NT2/D1 (cell line): ENCODE measurements at regions not wholly inside any gene's neighbourhood (a gene's known extent, or its start where the extent isn't known, plus 50 kb on each side); places are given as distances from the start of the nearest gene placed in this dataset.

Experiments used
- SUZ12 ChIP-seq: IDR thresholded peaks from 2 replicates; pipeline ENCODE4 v1.6.1; 2011; ENCODE audit not compliant: insufficient read length, insufficient read depth; ENCODE audit errors: extremely low read depth
- YY1 ChIP-seq: IDR thresholded peaks from 2 replicates; pipeline ENCODE4 v1.6.1; 2011; ENCODE audit not compliant: insufficient read length, insufficient read depth
- ZNF274 ChIP-seq: IDR thresholded peaks from 2 replicates; pipeline ENCODE4 v1.6.1; 2011; ENCODE audit warnings: mild to moderate bottlenecking, low read depth, low read length

DNA sequence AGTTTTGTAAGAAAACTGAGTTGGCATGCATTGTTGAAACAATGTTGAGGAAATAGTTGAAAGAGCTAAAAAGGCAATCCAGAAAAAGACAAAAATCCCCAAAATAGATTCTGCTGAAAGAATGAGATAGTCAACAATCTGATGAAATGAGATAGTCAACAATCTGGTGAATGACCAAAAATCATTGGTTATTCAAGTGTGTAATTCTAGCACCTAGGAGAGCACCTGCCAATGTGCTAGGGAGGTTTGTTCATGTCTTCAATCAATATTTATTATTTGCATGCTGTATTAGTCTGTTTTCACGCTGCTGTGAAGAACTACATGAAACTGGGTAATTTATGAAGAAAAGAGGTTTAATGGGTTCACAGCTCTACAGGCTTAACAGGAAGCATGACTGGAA, 307.1 kb upstream of the HSF2 start:
- no peak for TF ChIP-seq ZNF274
- no peak for TF ChIP-seq YY1
- TF ChIP-seq SUZ12, result no peak
